ENCODE measurements at regions not wholly inside any gene's neighbourhood (a gene's known extent, or its start where the extent isn't known, plus 50 kb on each side); places are given as distances from the start of the nearest gene placed in this dataset.

DNA sequence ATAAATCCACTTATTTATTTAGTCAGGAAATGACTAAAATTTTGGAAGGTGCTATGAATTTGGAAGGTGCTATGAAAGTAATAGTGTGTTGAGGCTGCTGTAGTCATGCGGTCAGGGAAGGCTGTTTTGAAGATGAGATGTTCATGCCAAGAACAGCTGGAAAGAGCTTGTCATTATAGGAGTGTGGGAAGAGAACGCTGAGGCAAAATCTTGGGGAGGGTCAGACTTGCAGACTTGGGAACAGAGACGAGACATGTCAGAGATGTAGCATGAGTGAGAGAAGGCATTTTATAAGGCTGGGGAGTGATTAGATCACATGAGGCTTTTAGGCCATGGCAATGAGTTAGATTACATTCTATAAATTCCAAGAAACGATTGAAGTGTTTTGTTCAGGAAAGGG, 124.0 kb upstream of the B3GAT2 start:
- TF ChIP-seq CTCF (IDR thresholded peaks at IDR 0.05; ENCODE audit: control extremely low read depth in 1 of 3, insufficient read depth in 1 of 3, low read depth in 1 of 3, low read length in 3 of 3) (no peak), SP1 (IDR thresholded peaks at IDR 0.05; ENCODE audit: low read depth, low read length) (no peak), YY1 (IDR thresholded peaks at IDR 0.05; ENCODE audit: low read depth, low read length) (no peak), RAD21 (IDR thresholded peaks at IDR 0.05 in 1 of 2, conservative IDR thresholded peaks at IDR 0.05 in 1 of 2; ENCODE audit: low read depth in 2 of 2, low read length in 2 of 2) (no peak), TCF12 (IDR thresholded peaks at IDR 0.05; ENCODE audit: low read depth, low read length) (no peak), BCL11A (IDR thresholded peaks at IDR 0.05; ENCODE audit: low read depth in 2 of 2, low read length in 2 of 2) (no peak), CHD1 (IDR thresholded peaks at IDR 0.05; ENCODE audit: low read depth, low read length) (no peak), EGR1 (IDR thresholded peaks at IDR 0.05; ENCODE audit: borderline replicate concordance, low read depth, low read length) (no peak), POLR2AphosphoS5 (IDR thresholded peaks at IDR 0.05; ENCODE audit: low read depth, low read length) (no peak), TAF1 (IDR thresholded peaks at IDR 0.05; ENCODE audit: low read depth, low read length) (no peak)
